SK-N-SH (cell line): ENCODE measurements at regions not wholly inside any gene's neighbourhood (a gene's known extent, or its start where the extent isn't known, plus 50 kb on each side); places are given as distances from the start of the nearest gene placed in this dataset.

Source experiments
- TCF12 ChIP-seq: IDR thresholded peaks from 2 replicates; pipeline ENCODE4 v1.4.0; 2012
- TEAD4 ChIP-seq: IDR thresholded peaks from 2 replicates; pipeline ENCODE4 v1.4.0; 2012; ENCODE audit warnings: mild to moderate bottlenecking, borderline replicate concordance; ENCODE audit not compliant: insufficient read depth
- TF ChIP-seq, protein P1 (sequence below): fragments of 200-600 bp; sonication (generic); IDR thresholded peaks from 2 replicates; pipeline ENCODE4 v1.6.1; 2017; ENCODE audit warnings: antibody characterized with exemption, mild to moderate bottlenecking, moderate library complexity

DNA sequence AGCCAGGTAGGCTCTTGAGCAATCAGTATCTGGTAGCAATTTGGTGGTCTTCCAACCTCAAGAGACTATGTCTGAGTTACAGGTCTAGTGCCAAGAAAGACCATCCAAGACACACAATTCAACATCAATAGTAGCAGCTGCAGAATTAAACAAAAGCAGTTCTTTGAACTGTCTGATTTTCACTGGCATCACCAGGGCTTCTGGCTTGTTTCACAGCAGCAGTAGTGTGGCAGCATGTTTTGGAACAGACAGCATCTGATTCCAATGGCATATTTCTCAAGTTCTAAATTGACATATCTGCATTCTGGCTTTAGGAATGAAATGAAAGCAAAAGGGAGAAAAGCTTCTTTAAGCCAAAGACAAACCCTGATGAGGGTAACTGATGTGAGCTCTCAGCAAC is 334.7 kb upstream of the PRMT6 start:
- TF ChIP-seq, protein P1, sequence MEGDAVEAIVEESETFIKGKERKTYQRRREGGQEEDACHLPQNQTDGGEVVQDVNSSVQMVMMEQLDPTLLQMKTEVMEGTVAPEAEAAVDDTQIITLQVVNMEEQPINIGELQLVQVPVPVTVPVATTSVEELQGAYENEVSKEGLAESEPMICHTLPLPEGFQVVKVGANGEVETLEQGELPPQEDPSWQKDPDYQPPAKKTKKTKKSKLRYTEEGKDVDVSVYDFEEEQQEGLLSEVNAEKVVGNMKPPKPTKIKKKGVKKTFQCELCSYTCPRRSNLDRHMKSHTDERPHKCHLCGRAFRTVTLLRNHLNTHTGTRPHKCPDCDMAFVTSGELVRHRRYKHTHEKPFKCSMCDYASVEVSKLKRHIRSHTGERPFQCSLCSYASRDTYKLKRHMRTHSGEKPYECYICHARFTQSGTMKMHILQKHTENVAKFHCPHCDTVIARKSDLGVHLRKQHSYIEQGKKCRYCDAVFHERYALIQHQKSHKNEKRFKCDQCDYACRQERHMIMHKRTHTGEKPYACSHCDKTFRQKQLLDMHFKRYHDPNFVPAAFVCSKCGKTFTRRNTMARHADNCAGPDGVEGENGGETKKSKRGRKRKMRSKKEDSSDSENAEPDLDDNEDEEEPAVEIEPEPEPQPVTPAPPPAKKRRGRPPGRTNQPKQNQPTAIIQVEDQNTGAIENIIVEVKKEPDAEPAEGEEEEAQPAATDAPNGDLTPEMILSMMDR = no peak
- TF ChIP-seq TCF12 = no peak
- no peak for TF ChIP-seq TEAD4
